ENCODE measurements at regions not wholly inside any gene's neighbourhood (a gene's known extent, or its start where the extent isn't known, plus 50 kb on each side); places are given as distances from the start of the nearest gene placed in this dataset.

DNA sequence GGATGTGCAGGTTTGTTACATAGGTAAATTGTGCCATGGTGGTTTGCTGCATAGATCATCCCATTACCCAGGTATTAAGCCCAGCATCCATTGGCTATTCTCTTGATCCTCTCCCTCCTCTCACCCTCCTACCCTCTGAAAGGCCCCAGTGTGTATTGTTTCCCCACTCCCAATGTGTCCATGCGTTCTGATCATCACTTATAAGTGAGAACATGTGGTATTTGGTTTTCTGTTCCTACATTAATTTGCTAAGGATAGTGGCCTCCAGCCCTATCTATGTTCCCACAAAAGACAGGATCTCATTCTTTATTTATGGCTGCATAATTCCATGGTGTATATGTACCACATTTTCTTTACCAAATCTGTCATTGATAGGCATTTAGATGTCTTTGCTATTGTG is 243.3 kb upstream of the PDE4D start:
- WGBS, 2 donors: 0 to 75% methylated on average over 1 of the region's 1 CpG
- intact Hi-C loops (cut with DNase I; ENCODE audit: low total_unique reads): no loop called here
- no peak for DNase-seq (ENCODE audit: low spot score in 2 of 2)
- TF ChIP-seq CTCF (IDR thresholded peaks at IDR 0.05) (no peak), POLR2A (IDR thresholded peaks at IDR 0.05) (no peak)
- H3K4me3 ChIP-seq (ENCODE audit: low read depth, poor library complexity, severe bottlenecking): no peak overlapping the region

DNA sequence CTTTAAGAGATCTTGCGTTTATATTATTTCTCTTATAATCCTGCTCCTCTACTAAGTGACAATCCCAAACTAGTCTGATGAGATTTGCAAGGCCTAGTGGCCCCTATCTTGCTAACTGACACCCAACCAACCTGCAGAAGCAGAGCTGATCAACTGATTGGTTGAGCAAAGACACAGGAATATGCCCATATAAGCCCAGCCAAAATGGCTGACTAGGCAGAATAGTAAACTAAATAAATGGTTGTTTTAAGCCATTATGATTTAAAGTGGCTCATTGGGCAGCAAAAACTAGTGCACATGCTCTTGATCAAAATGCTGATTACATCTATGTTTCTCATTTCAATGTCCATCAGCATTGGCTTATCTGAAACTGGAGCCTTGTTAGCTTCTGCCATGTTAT is 238.0 kb upstream of the PDE4D start:
- intact Hi-C loops (cut with DNase I; ENCODE audit: low total_unique reads): no loop called here
- H3K4me3 ChIP-seq (ENCODE audit: low read depth, poor library complexity, severe bottlenecking): no peak overlapping the region
- WGBS, 2 donors: 97 to 100% methylated on average over 1 of the region's 1 CpG
- TF ChIP-seq POLR2A (IDR thresholded peaks at IDR 0.05) (no peak), CTCF (IDR thresholded peaks at IDR 0.05) (no peak)
- DNase-seq (ENCODE audit: low spot score in 2 of 2): no peak

DNA sequence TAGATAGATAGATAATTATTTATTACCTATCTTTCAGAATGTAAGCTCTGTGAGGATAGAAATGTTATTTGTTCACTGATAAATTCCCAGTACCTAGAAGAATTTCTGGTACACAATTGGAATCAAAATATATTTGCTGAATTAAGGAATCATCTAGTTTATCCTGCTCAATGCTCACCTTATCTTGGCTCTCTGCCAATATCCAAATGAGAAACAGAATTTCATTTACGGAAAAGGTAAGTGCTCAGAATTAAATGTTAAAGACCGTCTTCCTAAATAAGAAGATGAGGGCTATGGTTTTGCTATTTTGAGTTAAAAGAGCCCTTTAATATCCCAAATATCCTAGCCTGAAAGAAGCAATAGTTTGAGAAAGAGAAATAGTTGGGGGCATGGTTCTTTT is 232.1 kb upstream of the PDE4D start:
- 69 to 74% methylated on average over 2 of the region's 2 CpGs for WGBS, 2 donors
- intact Hi-C loops (cut with DNase I; ENCODE audit: low total_unique reads): no loop called here
- DNase-seq (ENCODE audit: low spot score in 2 of 2): no peak
- TF ChIP-seq POLR2A (IDR thresholded peaks at IDR 0.05) (no peak), CTCF (IDR thresholded peaks at IDR 0.05) (no peak)
- no peak overlapping the region for H3K4me3 ChIP-seq (ENCODE audit: low read depth, poor library complexity, severe bottlenecking)

- TF ChIP-seq POLR2A (IDR thresholded peaks at IDR 0.05) (no peak), CTCF (IDR thresholded peaks at IDR 0.05) (no peak)
- intact Hi-C loops (cut with DNase I; ENCODE audit: low total_unique reads): no loop called here
- H3K4me3 ChIP-seq (ENCODE audit: low read depth, poor library complexity, severe bottlenecking): no peak overlapping the region
- no peak for DNase-seq (ENCODE audit: low spot score in 2 of 2)
- WGBS, 2 donors: 32 to 39% methylated on average over 4 of the region's 4 CpGs
Measured at GRCh38 chr5:60102961-60103693, 209.6 kb upstream of the PDE4D start.

- TF ChIP-seq CTCF (IDR thresholded peaks at IDR 0.05): no peak
- TF ChIP-seq POLR2A (IDR thresholded peaks at IDR 0.05): no peak
- no peak overlapping the region for H3K4me3 ChIP-seq (ENCODE audit: low read depth, poor library complexity, severe bottlenecking)
- no peak for DNase-seq (ENCODE audit: low spot score in 2 of 2)
- WGBS, 2 donors: 20 to 28% methylated on average over 1 of the region's 1 CpG
- intact Hi-C loops (cut with DNase I; ENCODE audit: low total_unique reads): no loop called here
Measured at GRCh38 chr5:60101573-60101972, 208.0 kb upstream of the PDE4D start.
